T-cell (primary cell): ENCODE measurements at regions not wholly inside any gene's neighbourhood (a gene's known extent, or its start where the extent isn't known, plus 50 kb on each side); places are given as distances from the start of the nearest gene placed in this dataset.

Experiments used
- ATAC-seq, 4 experiments: fragments of 200-7000 bp in 3 of 4; fragments of 150-1000 bp in 1 of 4; cut with Tn5 transposase; replicated peaks in 1 of 4; 1 replicate in 3 of 4; 2 replicates in 1 of 4; pipeline ENCODE4 v1.10.0; 2021; ENCODE audit warnings: moderate library complexity in 3 of 4, mild to moderate bottlenecking in 2 of 4, moderate number of reproducible peaks in 1 of 4
- CTCF ChIA-PET, 2 donors: fragments of 300-600 bp; sonication (Branson Sonifier 250); formaldehyde crosslinking; loops; one replicate each; lab custom pipeline; 2022; ENCODE audit warnings: antibody characterized with exemption in 2 of 2; lab: Charles Lee
- POLR2A ChIA-PET, 2 donors: fragments of 300-600 bp; sonication (Branson Sonifier 250); formaldehyde crosslinking; loops; one replicate each; lab custom pipeline; 2022; ENCODE audit warnings: antibody characterized with exemption in 2 of 2; lab: Charles Lee
- DNase-seq, 35 experiments: peaks; one replicate each; pipeline versions ENCODE4 v3.0.0 to v3.0.0-alpha.2; 2013 to 2023
- H3K27ac ChIP-seq: one replicate; pipeline ENCODE4 v1.5.1; 2013; ENCODE audit warnings: low read length
- H3K27me3 ChIP-seq, 2 experiments: replicated peaks in 1 of 2; 1 replicate in 1 of 2; 2 replicates in 1 of 2; pipeline versions ENCODE4 v1.6.1 to v1.7.0; 2013; ENCODE audit warnings: low read length in 1 of 2, mixed read lengths in 1 of 2; ENCODE audit not compliant: control insufficient read depth in 2 of 2, insufficient read depth in 2 of 2; ENCODE audit errors: extremely low read depth in 1 of 2
- H3K36me3 ChIP-seq, 2 donors: 1 replicate in 1 of 2; 2 replicates in 1 of 2; pipeline versions ENCODE4 v1.6.1 to v1.7.0; 2013; ENCODE audit warnings: low read length in 1 of 2; ENCODE audit not compliant: control insufficient read depth in 2 of 2, insufficient read depth in 1 of 2; ENCODE audit errors: extremely low read depth in 1 of 2
- H3K4me1 ChIP-seq, 2 experiments: 1 replicate in 1 of 2; 2 replicates in 1 of 2; pipeline versions ENCODE4 v1.6.1 to v1.7.0; 2013; ENCODE audit warnings: low read length in 2 of 2, mixed read lengths in 1 of 2; ENCODE audit not compliant: insufficient read depth in 2 of 2, control insufficient read depth in 1 of 2; ENCODE audit errors: extremely low read depth in 1 of 2
- H3K4me3 ChIP-seq, 2 donors: 1 replicate in 1 of 2; 2 replicates in 1 of 2; pipeline versions ENCODE4 v1.5.1 to v1.7.0; 2013; ENCODE audit warnings: mild to moderate bottlenecking in 2 of 2, low read length in 1 of 2, moderate library complexity in 1 of 2; ENCODE audit not compliant: control insufficient read depth in 1 of 2; ENCODE audit errors: extremely low read depth in 1 of 2
- H3K9me3 ChIP-seq: 2 replicates; pipeline ENCODE4 v1.7.0; 2013
- H3K27ac Mint-ChIP-seq, 2 donors: one replicate each; pipeline ENCODE4 v1.8.0; 2020 to 2021; ENCODE audit warnings: mild to moderate bottlenecking in 2 of 2, mixed read lengths in 2 of 2
- H3K27me3 Mint-ChIP-seq, 2 donors: one replicate each; pipeline ENCODE4 v1.8.0; 2021 to 2022; ENCODE audit warnings: mixed read lengths in 2 of 2
- H3K36me3 Mint-ChIP-seq: one replicate; pipeline ENCODE4 v1.8.0; 2021; ENCODE audit warnings: mixed read lengths
- H3K4me1 Mint-ChIP-seq, 3 donors: one replicate each; pipeline ENCODE4 v1.8.0; 2020 to 2022; ENCODE audit warnings: mixed read lengths in 3 of 3, mild to moderate bottlenecking in 1 of 3
- H3K4me3 Mint-ChIP-seq, 3 donors: one replicate each; pipeline ENCODE4 v1.8.0; 2020 to 2022; ENCODE audit warnings: mild to moderate bottlenecking in 3 of 3, mixed read lengths in 3 of 3, moderate library complexity in 3 of 3
- H3K9me3 Mint-ChIP-seq, 3 donors: one replicate each; pipeline ENCODE4 v1.8.0; 2020 to 2022; ENCODE audit warnings: mixed read lengths in 3 of 3
- WGBS: methylation state at CpG from one replicate; pipeline ENCODE4 v1.1.5; 2013; ENCODE audit warnings: missing lambda C conversion rate; ENCODE audit not compliant: insufficient coverage; 5-methylcytosine and 5-hydroxymethylcytosine counted together

DNA sequence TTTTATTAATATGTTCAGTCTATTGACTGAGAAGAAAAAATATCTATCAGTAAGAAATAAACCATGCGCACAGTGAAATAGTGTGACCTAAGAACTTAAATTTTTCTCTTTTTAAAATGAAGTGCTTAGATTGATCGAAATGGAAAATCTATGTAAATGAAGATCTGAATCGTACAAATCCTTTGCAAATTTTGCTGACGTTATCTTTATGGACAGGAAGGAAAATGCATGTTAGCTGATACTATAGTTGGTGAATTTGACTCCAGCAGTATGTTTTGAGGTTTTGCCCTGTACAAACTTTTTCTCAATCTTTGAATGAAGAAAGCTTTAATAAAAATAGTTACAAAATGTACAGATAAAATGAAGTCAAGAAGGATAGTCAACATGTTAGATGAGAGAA is 82.9 kb downstream of the NRN1 start:
- no peaks in the 10 kb centered on the region for H3K9me3 ChIP-seq
- ChIA-PET POLR2A (no interaction called here), CTCF (no interaction called here)
- DNase-seq = no peak
- H3K4me3 ChIP-seq = no peak overlapping the region
- peaks cover 2 to 3% of the 10 kb centered on the region in 2 experiments for H3K27me3 ChIP-seq
- Mint-ChIP-seq H3K9me3 (peaks cover 11 to 20% (median 13%) of the 10 kb centered on the region in 3 donors), H3K27ac (no peak overlapping the region), H3K27me3 (peaks cover 9 to 10% of the 10 kb centered on the region in 2 donors), H3K4me3 (no peak overlapping the region), H3K36me3 (peaks cover 17% of the 10 kb centered on the region), H3K4me1 (no peaks in the 10 kb centered on the region)
- ATAC-seq = no peak
- H3K36me3 ChIP-seq = no peaks in the 10 kb centered on the region
- WGBS = 89% methylated on average over 2 of the region's 4 CpGs
- no peak overlapping the region for H3K27ac ChIP-seq
- no peaks in the 10 kb centered on the region for H3K4me1 ChIP-seq

DNA sequence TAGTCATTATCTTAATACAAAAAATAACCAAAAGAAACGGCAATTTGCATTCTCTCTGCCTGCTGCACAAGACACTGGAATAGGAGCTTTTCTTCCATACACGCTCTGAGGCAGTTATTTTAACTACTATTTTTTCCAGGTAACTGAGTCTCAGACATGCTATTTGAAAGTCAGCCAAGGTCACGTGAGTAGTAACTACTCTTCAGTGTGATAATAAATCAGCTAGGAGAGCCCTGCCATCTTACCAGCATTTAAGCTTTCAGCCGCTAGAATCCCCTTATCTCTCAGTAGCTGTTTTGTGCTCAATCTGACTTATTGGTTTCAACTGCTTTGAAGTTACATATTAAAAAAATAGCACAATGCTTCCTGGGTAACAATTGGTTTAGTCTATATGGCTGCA is 84.5 kb downstream of the NRN1 start:
- Histone ChIP-seq H3K36me3 (no peaks in the 10 kb centered on the region), H3K9me3 (no peaks in the 10 kb centered on the region), H3K27me3 (peaks cover 2 to 9% of the 10 kb centered on the region in 2 experiments), H3K27ac (no peak overlapping the region), H3K4me3 (no peak overlapping the region), H3K4me1 (no peaks in the 10 kb centered on the region)
- ChIA-PET CTCF (no interaction called here), POLR2A (interaction anchor here in 1 of 2 donors (0.7 kb wide), 1 partner anchor 21 kb away, joined by 3 read pairs; no protein-coding TSS in a partner anchor)
- DNase-seq = no peak
- no peak for ATAC-seq
- H3K4me3 Mint-ChIP-seq = no peak overlapping the region
- peaks cover 9 to 10% of the 10 kb centered on the region in 2 donors for H3K27me3 Mint-ChIP-seq
- 100% methylated on average over 1 of the region's 4 CpGs for WGBS
- no peaks in the 10 kb centered on the region for H3K4me1 Mint-ChIP-seq
- H3K27ac Mint-ChIP-seq = no peak overlapping the region
- peaks cover 17% of the 10 kb centered on the region for H3K36me3 Mint-ChIP-seq
- H3K9me3 Mint-ChIP-seq = peaks cover 11 to 20% (median 13%) of the 10 kb centered on the region in 3 donors

DNA sequence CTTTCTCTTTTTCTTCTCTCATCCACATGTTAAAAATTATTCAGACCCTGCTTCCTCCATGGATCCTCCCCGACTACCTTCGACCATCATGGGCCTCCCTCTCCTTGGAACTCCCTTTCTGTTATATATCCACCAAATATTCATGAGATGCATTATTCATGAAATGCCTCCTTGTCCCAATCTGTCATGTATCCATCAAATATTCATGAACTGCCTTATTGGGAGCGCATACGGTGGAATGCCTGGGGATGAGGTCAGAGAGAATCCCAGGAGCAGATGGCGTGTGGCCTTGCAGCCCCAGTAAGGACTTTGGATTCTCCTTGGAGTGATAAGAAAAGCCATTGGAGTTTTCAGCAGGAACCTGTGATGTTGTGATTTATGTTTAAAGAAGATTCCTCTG is 97.0 kb downstream of the NRN1 start:
- Mint-ChIP-seq H3K9me3 (peaks cover 3 to 4% (median 3%) of the 10 kb centered on the region in 3 donors), H3K27ac (no peak overlapping the region), H3K36me3 (peaks cover 8% of the 10 kb centered on the region), H3K4me3 (no peak overlapping the region), H3K4me1 (no peaks in the 10 kb centered on the region), H3K27me3 (no peaks in the 10 kb centered on the region)
- H3K9me3 ChIP-seq = no peaks in the 10 kb centered on the region
- H3K4me1 ChIP-seq = no peaks in the 10 kb centered on the region
- POLR2A ChIA-PET = interaction anchor here in 1 of 2 donors (0.6 kb wide), 1 partner anchor 568 kb away, joined by 3 read pairs; no protein-coding TSS in a partner anchor
- no peaks in the 10 kb centered on the region for H3K27me3 ChIP-seq
- H3K27ac ChIP-seq = no peak overlapping the region
- H3K4me3 ChIP-seq = no peak overlapping the region
- CTCF ChIA-PET = interaction anchor here in 1 of 2 donors (0.5 kb wide), 1 partner anchor 136 kb away, joined by 3 read pairs; no protein-coding TSS in a partner anchor
- WGBS = 87% methylated on average over 5 of the region's 5 CpGs
- no peak for ATAC-seq
- DNase-seq = no peak
- H3K36me3 ChIP-seq = no peaks in the 10 kb centered on the region

DNA sequence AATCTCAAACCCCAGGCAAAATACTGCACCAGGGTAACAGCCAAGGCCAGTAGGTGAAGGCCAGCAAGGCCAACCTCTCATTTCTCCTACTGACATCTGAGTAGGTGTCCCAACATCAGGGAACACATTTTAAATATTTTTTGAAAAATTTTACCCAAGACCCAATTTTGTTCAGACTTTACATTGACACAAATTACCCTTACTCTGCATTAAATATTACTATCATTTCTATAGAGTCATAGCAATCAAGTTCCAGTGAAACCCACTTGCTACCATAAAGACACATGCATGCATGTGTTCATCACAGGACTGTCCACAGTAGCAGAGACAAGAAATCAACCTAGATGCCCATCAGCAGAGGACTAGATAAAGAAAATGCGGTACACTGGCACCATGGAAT is 99.9 kb downstream of the NRN1 start:
- DNase-seq = no peak
- H3K4me1 ChIP-seq = no peaks in the 10 kb centered on the region
- H3K4me1 Mint-ChIP-seq = no peaks in the 10 kb centered on the region
- H3K27ac ChIP-seq = no peak overlapping the region
- peaks cover 6% of the 10 kb centered on the region for H3K36me3 Mint-ChIP-seq
- no peak overlapping the region for H3K4me3 Mint-ChIP-seq
- no peak overlapping the region for H3K4me3 ChIP-seq
- H3K9me3 ChIP-seq = no peaks in the 10 kb centered on the region
- no peaks in the 10 kb centered on the region for H3K9me3 Mint-ChIP-seq
- ATAC-seq = no peak
- ChIA-PET POLR2A (no interaction called here), CTCF (no interaction called here)
- H3K27me3 Mint-ChIP-seq = no peaks in the 10 kb centered on the region
- no peak overlapping the region for H3K27ac Mint-ChIP-seq
- no CpG with 5 or more reads among the region's 1 CpG for WGBS
- no peaks in the 10 kb centered on the region for H3K36me3 ChIP-seq
- no peaks in the 10 kb centered on the region for H3K27me3 ChIP-seq

DNA sequence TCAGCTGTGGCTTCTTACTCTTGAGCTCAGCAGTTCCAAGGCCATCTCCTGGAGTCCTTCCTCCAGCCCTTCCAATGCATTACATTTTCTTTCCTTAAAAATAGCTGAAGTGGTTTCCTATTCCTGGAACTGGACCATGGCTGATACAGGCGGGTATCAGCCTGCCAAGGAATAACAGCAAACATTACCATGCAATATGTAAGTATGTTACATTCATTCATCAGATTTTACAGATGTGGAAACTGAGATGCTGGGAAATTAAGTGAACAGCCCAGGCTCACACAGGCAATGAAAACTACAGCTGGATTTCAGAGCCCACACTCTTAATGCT is 100.4 kb downstream of the NRN1 start:
- Mint-ChIP-seq H3K27ac (no peak overlapping the region), H3K27me3 (no peaks in the 10 kb centered on the region), H3K36me3 (peaks cover 6% of the 10 kb centered on the region), H3K9me3 (no peaks in the 10 kb centered on the region), H3K4me3 (no peak overlapping the region), H3K4me1 (no peaks in the 10 kb centered on the region)
- DNase-seq = no peak
- H3K27me3 ChIP-seq = no peaks in the 10 kb centered on the region
- CTCF ChIA-PET = no interaction called here
- WGBS = no CpG with 5 or more reads among the region's 1 CpG
- ATAC-seq = no peak
- H3K27ac ChIP-seq = no peak overlapping the region
- POLR2A ChIA-PET = no interaction called here
- H3K4me1 ChIP-seq = no peaks in the 10 kb centered on the region
- no peaks in the 10 kb centered on the region for H3K36me3 ChIP-seq
- H3K9me3 ChIP-seq = no peaks in the 10 kb centered on the region
- no peak overlapping the region for H3K4me3 ChIP-seq

DNA sequence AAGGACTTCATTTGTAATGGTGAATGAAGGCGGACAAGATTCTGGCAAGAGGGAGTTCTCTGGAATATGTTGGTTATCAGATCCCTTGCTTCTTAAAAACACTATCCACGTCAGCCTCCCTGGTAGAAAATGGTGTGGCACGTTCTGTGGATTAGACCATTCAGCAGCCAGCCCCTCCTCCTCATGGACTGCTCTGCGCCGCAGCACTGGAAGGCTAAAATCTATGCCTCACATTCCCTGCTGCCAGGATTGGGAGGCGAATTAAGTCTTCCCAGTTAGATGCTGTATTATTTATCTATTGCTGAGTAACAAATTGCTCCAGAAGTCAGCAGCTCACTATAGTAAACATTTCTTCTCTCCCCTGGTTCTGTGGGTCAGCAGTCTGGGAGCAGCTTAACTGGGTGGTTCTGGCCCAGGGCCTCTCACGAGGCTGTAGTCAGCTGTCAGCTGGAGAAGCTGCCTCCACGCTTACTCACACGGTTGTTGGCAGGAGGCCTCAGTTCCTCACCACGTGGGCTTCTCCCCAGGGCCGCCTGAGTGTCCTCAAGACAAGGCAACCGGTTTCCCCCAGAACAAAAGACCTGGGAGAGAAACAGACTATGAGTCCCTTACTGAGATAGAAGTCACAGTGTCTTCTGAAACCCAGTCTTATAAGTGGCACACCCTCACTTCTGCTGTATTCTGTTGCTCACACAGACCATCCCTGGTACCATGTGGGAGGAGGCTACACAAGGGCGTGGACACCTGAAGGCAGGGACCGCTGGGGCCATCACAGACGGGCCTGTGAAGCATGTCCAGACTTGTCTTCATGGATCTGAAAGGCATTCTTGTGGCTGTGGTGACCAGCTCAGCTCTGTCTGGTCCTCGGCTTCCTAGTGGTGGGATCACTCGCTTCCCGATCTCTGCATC is 101.0 kb downstream of the NRN1 start:
- ChIA-PET POLR2A (no interaction called here), CTCF (no interaction called here)
- no peak overlapping the region for H3K27ac ChIP-seq
- no peaks in the 10 kb centered on the region for H3K27me3 Mint-ChIP-seq
- no peak overlapping the region for H3K4me3 Mint-ChIP-seq
- H3K36me3 Mint-ChIP-seq = peaks cover 2% of the 10 kb centered on the region
- no peaks in the 10 kb centered on the region for H3K27me3 ChIP-seq
- WGBS = 83% methylated on average over 11 of the region's 18 CpGs
- H3K4me1 ChIP-seq = no peaks in the 10 kb centered on the region
- DNase-seq (no peak), ATAC-seq (no peak)
- H3K36me3 ChIP-seq = no peaks in the 10 kb centered on the region
- H3K9me3 ChIP-seq = no peaks in the 10 kb centered on the region
- H3K4me1 Mint-ChIP-seq = no peaks in the 10 kb centered on the region
- H3K27ac Mint-ChIP-seq = no peak overlapping the region
- H3K9me3 Mint-ChIP-seq = no peaks in the 10 kb centered on the region
- H3K4me3 ChIP-seq = no peak overlapping the region
